GM19023 (cell line): ENCODE measurements at regions not wholly inside any gene's neighbourhood (a gene's known extent, or its start where the extent isn't known, plus 50 kb on each side); places are given as distances from the start of the nearest gene placed in this dataset.
A peak's percentile ranks its signal among the peaks of the same experiment; 100 is the strongest.

Source experiments
- ATAC-seq: cut with Tn5 transposase; IDR thresholded peaks from one replicate; pipeline ENCODE4 v1.9.1; 2021; ENCODE audit warnings: mild to moderate bottlenecking, moderate library complexity; ENCODE audit not compliant: unreplicated experiment

DNA sequence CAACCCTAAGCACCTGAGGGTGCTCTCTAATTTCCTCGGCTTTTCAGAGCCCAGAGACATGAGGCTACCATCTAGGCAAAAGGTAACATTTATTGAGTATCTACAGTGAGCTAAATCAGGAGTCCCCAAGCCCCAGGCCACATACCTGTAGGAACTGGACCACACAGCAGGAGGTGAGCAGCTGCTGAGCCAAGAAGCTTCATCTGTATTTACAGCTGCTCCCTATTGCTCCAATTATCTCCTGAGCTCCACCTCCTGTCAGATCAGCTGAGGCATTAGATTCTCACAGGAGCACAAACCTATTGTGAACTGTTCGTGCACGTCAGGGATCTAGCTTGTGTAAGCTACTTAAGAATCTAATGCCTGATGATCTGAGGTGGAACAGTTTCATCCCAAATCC lies 70.2 kb downstream of the RND3 start:
- no peak for ATAC-seq

DNA sequence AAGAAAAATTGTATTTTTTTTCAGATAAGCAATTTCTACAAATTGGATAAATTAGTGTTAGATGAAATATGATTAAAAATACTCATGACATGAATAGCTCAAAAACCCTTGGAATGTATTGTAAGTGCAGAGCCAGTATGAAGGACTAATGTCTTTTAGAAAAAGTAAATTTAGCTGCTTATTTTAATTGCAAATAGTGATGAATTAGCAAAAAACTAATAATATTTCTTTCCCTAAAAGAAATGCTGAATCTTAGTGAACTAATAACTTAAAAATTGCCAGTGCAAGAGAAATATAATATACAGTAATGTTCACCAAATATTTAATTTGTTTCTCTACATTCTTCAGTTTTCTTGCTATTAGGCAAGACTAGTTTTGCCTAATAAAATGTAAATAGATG lies 72.4 kb downstream of the RND3 start:
- no peak for ATAC-seq

GRCh38 chr2:150413910-150414309 lies 73.6 kb downstream of the RND3 start:
- ATAC-seq, result no peak

GRCh38 chr2:150413366-150413765 lies 74.1 kb downstream of the RND3 start:
- no peak for ATAC-seq

GRCh38 chr2:150410809-150411208 lies 76.7 kb downstream of the RND3 start:
- ATAC-seq, result no peak

DNA sequence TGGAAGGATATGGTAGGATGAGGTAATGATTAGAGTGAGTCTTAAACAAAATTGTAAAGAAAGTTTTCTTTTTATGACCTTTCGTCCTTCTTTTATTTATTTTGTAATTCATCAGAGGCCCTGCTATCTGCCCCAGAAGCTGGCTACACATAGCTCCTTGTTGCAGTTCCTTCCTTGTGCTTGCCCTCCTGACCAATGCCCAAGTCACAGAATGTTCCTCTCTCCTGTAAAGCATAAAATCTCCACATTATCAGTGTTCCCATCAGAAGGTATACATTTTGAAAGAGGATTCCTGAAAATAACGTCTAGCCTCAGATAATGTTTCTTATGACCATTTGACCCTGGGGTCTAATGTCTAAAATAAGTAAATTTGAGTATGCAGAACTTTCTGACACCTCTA lies 78.3 kb downstream of the RND3 start:
- no peak for ATAC-seq

DNA sequence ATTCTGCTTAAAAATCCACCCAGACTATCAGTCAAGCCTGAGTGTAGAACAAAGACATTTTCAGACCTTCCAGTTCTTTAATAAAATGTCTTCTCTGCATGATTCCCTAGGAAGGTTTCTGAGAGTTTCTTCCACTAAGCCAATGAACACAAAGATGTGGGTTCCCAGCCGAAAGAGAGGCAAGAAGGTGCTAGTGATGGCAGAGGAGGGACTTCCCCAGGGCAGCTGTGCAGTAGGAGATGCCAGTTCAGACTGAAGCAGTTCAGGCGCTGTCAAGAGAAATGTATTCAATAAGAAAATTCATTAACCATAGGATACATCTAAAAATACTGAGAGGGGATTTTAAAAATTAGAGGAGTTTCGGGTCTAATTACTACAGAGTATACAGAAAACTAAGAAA lies 83.3 kb downstream of the RND3 start:
- peak; percentile 69 for ATAC-seq

DNA sequence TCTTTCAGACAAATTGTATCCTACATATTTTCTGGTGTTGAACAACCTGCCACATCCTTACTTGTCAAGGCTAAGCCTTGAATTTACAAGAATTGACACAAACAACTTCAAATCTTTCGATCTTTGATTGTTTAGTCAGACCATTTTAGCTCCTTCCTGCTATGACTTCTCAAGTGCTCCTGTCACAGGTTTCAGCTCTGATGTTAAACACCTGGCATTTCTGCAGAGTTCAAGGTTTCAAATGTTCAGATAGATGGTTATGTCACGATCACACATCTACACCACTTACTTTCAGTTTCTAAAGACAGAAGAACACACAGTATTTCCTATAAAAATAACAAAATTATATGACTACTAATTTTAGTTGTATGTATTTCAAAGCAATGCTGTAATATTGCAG lies 84.0 kb downstream of the RND3 start:
- peak; percentile 89 for ATAC-seq

DNA sequence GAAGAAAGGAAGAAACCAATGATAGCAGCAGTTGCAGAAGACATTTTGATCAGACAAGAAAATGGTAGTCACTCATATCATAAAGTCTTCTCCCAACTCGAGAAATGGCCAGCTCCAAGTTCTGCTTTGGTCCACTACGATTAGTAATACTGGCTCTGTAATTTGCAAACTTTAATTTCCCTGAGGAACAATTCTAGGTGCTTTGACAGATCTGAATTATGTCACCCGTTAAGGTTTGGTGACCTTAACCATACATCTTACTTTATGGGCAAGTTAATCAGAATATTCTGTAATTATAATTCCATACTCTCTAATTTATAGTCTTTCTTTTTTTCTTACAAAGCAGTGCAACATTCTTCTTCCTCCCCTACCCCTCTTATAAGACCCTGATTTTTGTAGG lies 84.5 kb downstream of the RND3 start:
- no peak for ATAC-seq

DNA sequence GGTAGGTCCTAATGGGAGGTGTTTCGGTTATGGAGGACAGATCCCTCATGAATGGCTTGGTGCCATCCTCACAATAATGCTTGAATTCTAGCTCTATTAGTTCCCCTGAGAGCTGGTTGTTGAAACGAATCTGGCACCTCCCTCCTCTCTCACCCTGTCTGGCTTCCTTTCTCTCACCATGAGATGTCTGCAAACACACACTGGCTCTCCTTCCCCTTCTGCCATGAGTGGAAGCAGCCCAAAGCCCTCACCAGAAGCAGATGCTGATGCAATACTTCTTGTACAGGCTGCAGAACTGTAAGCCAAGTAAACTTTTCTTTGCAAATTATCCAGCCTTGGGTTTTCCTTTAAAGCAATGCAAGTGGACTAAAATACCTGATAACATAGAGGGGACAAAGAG lies 86.6 kb downstream of the RND3 start:
- no peak for ATAC-seq

- ATAC-seq, result no peak
These were observed 94.9 kb downstream of the RND3 start for GRCh38 chr2:150392614-150393013.

DNA sequence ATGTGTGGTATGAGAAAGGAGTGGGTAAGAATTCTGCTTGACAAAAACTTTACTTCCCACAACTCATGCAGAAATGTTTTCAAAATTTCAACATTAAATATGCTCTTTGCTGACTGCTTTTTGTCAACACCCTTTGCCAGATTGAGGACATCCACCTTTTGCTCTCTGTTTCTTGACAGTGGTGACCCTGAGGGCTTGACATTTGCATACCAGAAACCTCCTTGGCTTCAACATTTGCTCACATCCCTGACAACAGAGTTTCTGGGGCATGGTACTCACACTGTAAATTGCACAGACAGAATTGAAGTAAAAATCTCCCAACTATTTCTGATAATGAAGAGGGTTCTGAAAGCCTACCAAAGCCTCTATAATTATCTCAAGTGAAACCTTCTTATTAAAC lies 95.7 kb downstream of the RND3 start:
- peak; percentile 74 for ATAC-seq

GRCh38 chr2:150389447-150389846 lies 98.0 kb downstream of the RND3 start:
- no peak for ATAC-seq

DNA sequence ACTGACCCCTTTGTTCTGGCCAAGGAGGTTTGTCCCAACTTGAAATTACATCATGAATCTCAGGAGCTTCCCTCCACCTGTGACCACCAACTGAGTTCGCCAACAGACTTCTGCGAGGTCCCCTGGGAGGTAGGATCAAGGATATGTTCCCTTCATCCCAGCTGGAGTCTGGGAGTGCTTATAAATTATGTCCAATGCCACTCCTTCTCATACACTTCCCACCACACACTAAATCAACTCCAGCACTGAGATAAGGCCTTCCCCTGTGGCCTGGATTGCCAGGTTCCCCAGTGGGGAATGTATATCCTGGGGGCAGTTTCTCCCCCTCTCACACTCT lies 99.2 kb downstream of the RND3 start:
- no peak for ATAC-seq

- no peak for ATAC-seq
These were observed 99.7 kb downstream of the RND3 start for GRCh38 chr2:150387586-150388288.

DNA sequence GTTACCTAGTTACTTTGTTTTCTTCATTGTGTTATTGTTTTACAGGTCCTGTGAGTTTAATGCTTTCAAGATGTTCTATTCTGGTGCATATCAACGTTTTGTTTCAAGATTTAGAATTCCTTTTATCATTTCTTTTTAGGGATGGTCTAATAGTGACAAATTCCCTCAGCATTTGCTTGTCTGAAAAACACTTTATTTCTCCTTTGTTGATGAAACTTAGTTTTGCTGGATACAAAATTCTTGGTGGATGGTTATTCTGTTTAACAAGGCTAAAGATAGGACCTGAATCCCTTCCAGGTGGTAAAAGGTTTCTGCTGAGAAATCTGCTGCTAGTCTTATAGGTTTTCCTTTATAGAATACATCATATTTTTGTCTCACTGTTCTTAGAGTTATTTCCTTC lies 102.3 kb downstream of the RND3 start:
- no peak for ATAC-seq

GRCh38 chr2:150383587-150383986 lies 103.9 kb downstream of the RND3 start:
- ATAC-seq, result no peak

- ATAC-seq, result no peak
These were observed 108.3 kb downstream of the RND3 start for GRCh38 chr2:150379166-150379565.

DNA sequence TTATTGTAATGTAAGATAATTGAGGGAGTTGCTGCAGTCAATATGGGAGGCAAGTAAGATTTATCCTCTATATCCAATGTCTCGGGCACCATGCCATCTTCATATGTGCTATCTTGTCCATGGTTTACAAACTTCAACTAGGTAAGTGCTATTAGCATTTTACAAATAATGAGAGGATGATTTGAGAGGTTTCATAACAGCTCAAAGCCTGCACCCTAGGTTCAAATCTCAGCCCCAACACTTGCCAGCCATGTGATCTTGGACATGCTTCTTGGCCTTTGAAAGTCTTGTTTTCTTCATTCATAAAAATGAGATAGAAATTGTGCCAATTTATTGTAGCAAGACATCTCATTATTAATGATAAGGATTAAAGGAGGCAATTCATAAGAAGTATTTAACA lies 108.8 kb downstream of the RND3 start:
- no peak for ATAC-seq

DNA sequence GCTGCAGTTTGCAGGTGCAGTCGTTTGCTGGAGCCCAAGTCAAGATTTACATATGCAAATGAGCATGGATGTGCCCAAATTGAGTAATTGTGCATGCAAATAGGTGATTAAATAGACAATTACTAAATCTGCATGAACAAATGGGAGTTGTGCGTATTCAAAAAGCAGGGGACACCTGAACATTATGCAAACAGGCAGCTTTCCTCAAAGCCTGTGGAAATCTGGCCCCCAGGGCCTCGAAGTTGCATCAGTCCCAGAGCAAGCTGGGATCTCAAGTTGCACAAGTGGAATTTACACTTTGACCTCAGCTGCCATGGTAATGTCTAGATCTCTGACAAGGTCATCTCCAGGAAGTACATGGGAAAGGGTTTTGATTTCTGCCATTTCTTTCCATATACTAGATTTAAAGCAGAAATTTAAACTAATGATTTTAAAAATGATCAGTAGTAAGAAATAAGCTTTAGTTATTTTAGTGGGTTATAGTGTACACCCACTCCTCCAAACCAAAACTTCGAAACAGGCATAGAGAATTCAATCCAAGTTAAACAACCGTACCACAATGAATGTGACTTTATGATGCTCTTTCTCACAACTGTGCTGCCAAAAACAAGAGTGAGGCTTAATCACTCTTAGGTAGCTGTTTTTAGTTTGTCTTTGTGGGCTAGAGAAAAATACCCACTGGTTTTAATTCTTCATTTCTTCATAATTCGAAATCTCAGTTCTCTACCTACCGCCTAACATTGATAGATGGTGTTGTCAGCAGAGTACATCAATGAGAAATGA lies 110.7 kb downstream of the RND3 start:
- ATAC-seq, result no peak

DNA sequence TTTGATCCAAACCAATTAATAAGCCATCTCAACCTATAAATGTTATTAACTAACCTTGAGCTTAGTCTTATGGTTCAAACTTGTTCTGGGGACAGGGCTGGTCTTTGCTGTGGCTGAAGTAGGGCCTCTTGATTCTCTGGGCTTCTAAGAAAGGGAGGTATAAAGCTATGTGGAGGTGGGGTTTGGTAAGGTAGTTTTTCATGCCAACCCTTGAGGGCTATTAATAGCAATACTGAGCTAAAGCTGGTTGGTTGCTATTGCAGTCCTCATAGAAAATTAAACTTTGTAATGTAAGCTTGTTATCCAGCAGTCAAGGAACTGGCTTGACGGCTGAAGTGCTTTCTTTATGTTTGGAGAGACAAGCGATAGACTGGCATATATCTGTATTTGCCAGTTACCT lies 112.1 kb downstream of the RND3 start:
- ATAC-seq, result no peak

DNA sequence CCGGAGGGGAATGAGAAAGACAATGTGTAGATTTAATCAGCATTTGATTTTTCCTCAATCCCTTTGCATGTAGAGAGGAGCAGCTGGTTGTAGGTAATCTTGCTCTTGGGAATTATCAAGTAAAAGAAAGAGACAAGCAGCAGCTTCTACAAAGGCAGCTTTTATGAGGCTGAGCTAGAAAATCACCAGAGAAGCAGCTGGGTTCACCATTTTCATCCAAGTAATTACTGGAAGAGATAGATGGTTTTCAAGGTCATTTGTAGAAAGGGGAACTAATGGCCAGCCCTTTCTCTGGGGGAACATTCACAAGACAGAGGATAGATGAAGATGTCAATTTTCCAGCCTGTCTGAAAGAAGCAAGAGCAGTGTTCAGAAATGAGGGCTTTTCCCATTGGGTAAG lies 113.0 kb downstream of the RND3 start:
- no peak for ATAC-seq

- ATAC-seq, result no peak
These were observed 114.1 kb downstream of the RND3 start for GRCh38 chr2:150373374-150373773.
